Dendritic cell treated with granulocyte-macrophage colony-stimulating factor and Interleukin-4, amounts not matched to agents 40 ng/mL and 50 ng/mL, for 4 days (primary cell): ENCODE measurements at regions not wholly inside any gene's neighbourhood (a gene's known extent, or its start where the extent isn't known, plus 50 kb on each side); places are given as distances from the start of the nearest gene placed in this dataset.
"Not testable (repeated sequence)": the region's sequence is repeated elsewhere in the genome, so short reads cannot be mapped to it uniquely, and the experiment has no call there.

Experiments used
- H3K27ac Mint-ChIP-seq: one replicate; pipeline ENCODE4 v1.8.0; 2022; ENCODE audit warnings: mild to moderate bottlenecking, mixed read lengths
- H3K27me3 Mint-ChIP-seq: one replicate; pipeline ENCODE4 v1.8.0; 2022; ENCODE audit warnings: mild to moderate bottlenecking, mixed read lengths
- H3K36me3 Mint-ChIP-seq: one replicate; pipeline ENCODE4 v1.8.0; 2022; ENCODE audit warnings: low read depth, mixed read lengths
- H3K4me1 Mint-ChIP-seq: one replicate; pipeline ENCODE4 v1.8.0; 2022; ENCODE audit warnings: low read depth, mixed read lengths
- H3K4me3 Mint-ChIP-seq: one replicate; pipeline ENCODE4 v1.8.0; 2022; ENCODE audit warnings: mild to moderate bottlenecking, moderate library complexity, mixed read lengths
- H3K9me3 Mint-ChIP-seq: one replicate; pipeline ENCODE4 v1.8.0; 2022; ENCODE audit warnings: mixed read lengths
- intact Hi-C: fragments of 100-400 bp; cut with micrococcal nuclease; formaldehyde crosslinking; loops from one replicate; pipeline ENCODE4 v1.15.0; 2022

GRCh38 chr19:29003641-29004409 lies 209.1 kb downstream of the UQCRFS1 start:
- H3K36me3 Mint-ChIP-seq = no peaks in the 10 kb centered on the region
- H3K4me1 Mint-ChIP-seq = no peaks in the 10 kb centered on the region
- H3K9me3 Mint-ChIP-seq = peaks cover 8% of the 10 kb centered on the region
- no peak overlapping the region for H3K4me3 Mint-ChIP-seq
- no peak overlapping the region for H3K27ac Mint-ChIP-seq
- intact Hi-C loops = no loop called here
- no peaks in the 10 kb centered on the region for H3K27me3 Mint-ChIP-seq

GRCh38 chr19:29002336-29002735 lies 210.6 kb downstream of the UQCRFS1 start:
- no peak overlapping the region for H3K27ac Mint-ChIP-seq
- intact Hi-C loops = no loop called here

GRCh38 chr19:29001597-29002245 lies 211.2 kb downstream of the UQCRFS1 start:
- no peak overlapping the region for H3K27ac Mint-ChIP-seq
- no peaks in the 10 kb centered on the region for H3K27me3 Mint-ChIP-seq
- H3K4me3 Mint-ChIP-seq = no peak overlapping the region
- H3K4me1 Mint-ChIP-seq = no peaks in the 10 kb centered on the region
- intact Hi-C loops = no loop called here
- H3K9me3 Mint-ChIP-seq = peaks cover 29% of the 10 kb centered on the region
- no peaks in the 10 kb centered on the region for H3K36me3 Mint-ChIP-seq

More at GRCh38 chr19:29002336-29002735, 210.6 kb downstream of the UQCRFS1 start:
- Mint-ChIP-seq H3K27me3 (no peaks in the 10 kb centered on the region), H3K9me3 (peaks cover 23% of the 10 kb centered on the region), H3K4me3 (no peak overlapping the region), H3K4me1 (no peaks in the 10 kb centered on the region), H3K36me3 (no peaks in the 10 kb centered on the region)

- intact Hi-C loops = no loop called here
- no peaks in the 10 kb centered on the region for H3K4me1 Mint-ChIP-seq
Observed at GRCh38 chr19:29001141-29001581, 211.8 kb downstream of the UQCRFS1 start.

GRCh38 chr19:28999724-29000433 lies 213.1 kb downstream of the UQCRFS1 start:
- Mint-ChIP-seq H3K27me3 (no peaks in the 10 kb centered on the region), H3K4me1 (no peaks in the 10 kb centered on the region), H3K9me3 (peaks cover 47% of the 10 kb centered on the region), H3K27ac (no peak overlapping the region), H3K4me3 (no peak overlapping the region), H3K36me3 (no peaks in the 10 kb centered on the region)
- intact Hi-C loops = no loop called here

More at GRCh38 chr19:29001141-29001581, 211.8 kb downstream of the UQCRFS1 start:
- no peaks in the 10 kb centered on the region for H3K27me3 Mint-ChIP-seq
- H3K9me3 Mint-ChIP-seq = peaks cover 34% of the 10 kb centered on the region
- no peak overlapping the region for H3K4me3 Mint-ChIP-seq
- H3K36me3 Mint-ChIP-seq = no peaks in the 10 kb centered on the region
- no peak overlapping the region for H3K27ac Mint-ChIP-seq

GRCh38 chr19:28998974-28999373 lies 214.0 kb downstream of the UQCRFS1 start:
- H3K4me1 Mint-ChIP-seq = no peaks in the 10 kb centered on the region

GRCh38 chr19:28997866-28998265 lies 215.1 kb downstream of the UQCRFS1 start:
- H3K4me3 Mint-ChIP-seq, intact Hi-C loops, H3K27me3 Mint-ChIP-seq, H3K36me3 Mint-ChIP-seq, H3K27ac Mint-ChIP-seq, H3K4me1 Mint-ChIP-seq: not testable (repeated sequence)
- H3K9me3 Mint-ChIP-seq = peaks cover 67% of the 10 kb centered on the region

More at GRCh38 chr19:28998974-28999373, 214.0 kb downstream of the UQCRFS1 start:
- Mint-ChIP-seq H3K27ac (no peak overlapping the region), H3K9me3 (peaks cover 56% of the 10 kb centered on the region), H3K27me3 (no peaks in the 10 kb centered on the region), H3K36me3 (no peaks in the 10 kb centered on the region), H3K4me3 (no peak overlapping the region)
- intact Hi-C loops = no loop called here

- H3K36me3 Mint-ChIP-seq = no peaks in the 10 kb centered on the region
- H3K27me3 Mint-ChIP-seq = no peaks in the 10 kb centered on the region
- intact Hi-C loops = no loop called here
- peaks cover 65% of the 10 kb centered on the region for H3K9me3 Mint-ChIP-seq
- H3K27ac Mint-ChIP-seq = no peak overlapping the region
- H3K4me3 Mint-ChIP-seq = no peak overlapping the region
- H3K4me1 Mint-ChIP-seq = peaks cover 5% of the 10 kb centered on the region
Observed at GRCh38 chr19:28990522-28990921, 222.4 kb downstream of the UQCRFS1 start.

GRCh38 chr19:28989739-28990138 lies 223.2 kb downstream of the UQCRFS1 start:
- peaks cover 5% of the 10 kb centered on the region for H3K4me1 Mint-ChIP-seq
- no peak overlapping the region for H3K27ac Mint-ChIP-seq
- no peaks in the 10 kb centered on the region for H3K27me3 Mint-ChIP-seq
- intact Hi-C loops = no loop called here
- peaks cover 60% of the 10 kb centered on the region for H3K9me3 Mint-ChIP-seq
- H3K36me3 Mint-ChIP-seq = no peaks in the 10 kb centered on the region
- no peak overlapping the region for H3K4me3 Mint-ChIP-seq

GRCh38 chr19:28988066-28988465 lies 224.9 kb downstream of the UQCRFS1 start:
- Mint-ChIP-seq H3K4me1 (peaks cover 5% of the 10 kb centered on the region), H3K36me3 (no peaks in the 10 kb centered on the region), H3K27ac (no peak overlapping the region), H3K9me3 (peaks cover 43% of the 10 kb centered on the region), H3K4me3 (no peak overlapping the region), H3K27me3 (no peaks in the 10 kb centered on the region)
- intact Hi-C loops = no loop called here

GRCh38 chr19:28987177-28987576 lies 225.8 kb downstream of the UQCRFS1 start:
- Mint-ChIP-seq H3K4me3 (no peak overlapping the region), H3K36me3 (no peaks in the 10 kb centered on the region), H3K4me1 (peaks cover 5% of the 10 kb centered on the region), H3K9me3 (peaks cover 35% of the 10 kb centered on the region), H3K27me3 (no peaks in the 10 kb centered on the region), H3K27ac (no peak overlapping the region)
- intact Hi-C loops = no loop called here

- H3K4me3 Mint-ChIP-seq = no peak overlapping the region
- no peaks in the 10 kb centered on the region for H3K36me3 Mint-ChIP-seq
- peaks cover 32% of the 10 kb centered on the region for H3K9me3 Mint-ChIP-seq
- no peaks in the 10 kb centered on the region for H3K27me3 Mint-ChIP-seq
- intact Hi-C loops = no loop called here
- peaks cover 5% of the 10 kb centered on the region for H3K4me1 Mint-ChIP-seq
- no peak overlapping the region for H3K27ac Mint-ChIP-seq
Observed at GRCh38 chr19:28985201-28985600, 227.8 kb downstream of the UQCRFS1 start.

- intact Hi-C loops = no loop called here
- Mint-ChIP-seq H3K36me3 (no peaks in the 10 kb centered on the region), H3K4me3 (no peak overlapping the region), H3K4me1 (peaks cover 5% of the 10 kb centered on the region), H3K9me3 (peaks cover 32% of the 10 kb centered on the region), H3K27me3 (no peaks in the 10 kb centered on the region), H3K27ac (no peak overlapping the region)
Observed at GRCh38 chr19:28984315-28984714, 228.6 kb downstream of the UQCRFS1 start.

- peaks cover 5% of the 10 kb centered on the region for H3K4me1 Mint-ChIP-seq
- no peak overlapping the region for H3K27ac Mint-ChIP-seq
- no peaks in the 10 kb centered on the region for H3K36me3 Mint-ChIP-seq
- peaks cover 31% of the 10 kb centered on the region for H3K9me3 Mint-ChIP-seq
- intact Hi-C loops = no loop called here
- H3K27me3 Mint-ChIP-seq = no peaks in the 10 kb centered on the region
- no peak overlapping the region for H3K4me3 Mint-ChIP-seq
Observed at GRCh38 chr19:28983430-28983829, 229.5 kb downstream of the UQCRFS1 start.
